Right atrium auricular region (tissue), 2 donors: ENCODE measurements at regions not wholly inside any gene's neighbourhood (a gene's known extent, or its start where the extent isn't known, plus 50 kb on each side); places are given as distances from the start of the nearest gene placed in this dataset.
"Not testable (repeated sequence)": the region's sequence is repeated elsewhere in the genome, so short reads cannot be mapped to it uniquely, and the experiment has no call there.

Experiments
- DNase-seq: peaks from one replicate; pipeline ENCODE4 v3.0.0-alpha.2; 2019; ENCODE audit warnings: low spot score
- H3K27ac ChIP-seq, 2 donors: fragments of 200-600 bp; sonication (generic); 1 replicate in 1 of 2; 2 replicates in 1 of 2; pipeline ENCODE4 v1.5.1; 2016 to 2019
- H3K27me3 ChIP-seq, 2 donors: fragments of 200-600 bp; sonication (generic); one replicate each; pipeline versions ENCODE4 v1.5.1 to v1.6.0; 2017 to 2019
- H3K36me3 ChIP-seq: fragments of 200-600 bp; sonication (generic); one replicate; pipeline ENCODE4 v1.5.1; 2016
- H3K4me1 ChIP-seq, 2 donors: fragments of 200-600 bp; sonication (generic); one replicate each; pipeline versions ENCODE4 v1.5.1 to v1.6.0; 2017 to 2019
- H3K4me3 ChIP-seq, 2 donors: fragments of 200-600 bp; sonication (generic); 1 replicate in 1 of 2; 2 replicates in 1 of 2; pipeline ENCODE4 v1.5.1; 2017 to 2019; ENCODE audit warnings: mild to moderate bottlenecking in 1 of 2, moderate library complexity in 1 of 2
- H3K9me3 ChIP-seq, 2 donors: fragments of 200-600 bp; sonication (generic); one replicate each; pipeline ENCODE4 v1.5.1; 2019
- TF ChIP-seq, protein P1 (sequence below), 2 donors: fragments of 200-600 bp; sonication (generic); IDR thresholded peaks; one replicate each; pipeline ENCODE4 v1.5.1; 2019; ENCODE audit warnings: antibody characterized with exemption in 2 of 2

GRCh38 chr11:12606597-12606996 lies 67.6 kb upstream of the TEAD1 start:
- Histone ChIP-seq H3K36me3 (no peaks in the 10 kb centered on the region), H3K27me3 (no peaks in the 10 kb centered on the region), H3K27ac (no peak overlapping the region), H3K9me3 (peaks cover 0 to 22% of the 10 kb centered on the region in 2 donors), H3K4me3 (no peak overlapping the region), H3K4me1 (no peaks in the 10 kb centered on the region)
- no peak for DNase-seq
- TF ChIP-seq, protein P1, sequence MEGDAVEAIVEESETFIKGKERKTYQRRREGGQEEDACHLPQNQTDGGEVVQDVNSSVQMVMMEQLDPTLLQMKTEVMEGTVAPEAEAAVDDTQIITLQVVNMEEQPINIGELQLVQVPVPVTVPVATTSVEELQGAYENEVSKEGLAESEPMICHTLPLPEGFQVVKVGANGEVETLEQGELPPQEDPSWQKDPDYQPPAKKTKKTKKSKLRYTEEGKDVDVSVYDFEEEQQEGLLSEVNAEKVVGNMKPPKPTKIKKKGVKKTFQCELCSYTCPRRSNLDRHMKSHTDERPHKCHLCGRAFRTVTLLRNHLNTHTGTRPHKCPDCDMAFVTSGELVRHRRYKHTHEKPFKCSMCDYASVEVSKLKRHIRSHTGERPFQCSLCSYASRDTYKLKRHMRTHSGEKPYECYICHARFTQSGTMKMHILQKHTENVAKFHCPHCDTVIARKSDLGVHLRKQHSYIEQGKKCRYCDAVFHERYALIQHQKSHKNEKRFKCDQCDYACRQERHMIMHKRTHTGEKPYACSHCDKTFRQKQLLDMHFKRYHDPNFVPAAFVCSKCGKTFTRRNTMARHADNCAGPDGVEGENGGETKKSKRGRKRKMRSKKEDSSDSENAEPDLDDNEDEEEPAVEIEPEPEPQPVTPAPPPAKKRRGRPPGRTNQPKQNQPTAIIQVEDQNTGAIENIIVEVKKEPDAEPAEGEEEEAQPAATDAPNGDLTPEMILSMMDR (IDR thresholded peaks at IDR 0.05), result no peak

DNA sequence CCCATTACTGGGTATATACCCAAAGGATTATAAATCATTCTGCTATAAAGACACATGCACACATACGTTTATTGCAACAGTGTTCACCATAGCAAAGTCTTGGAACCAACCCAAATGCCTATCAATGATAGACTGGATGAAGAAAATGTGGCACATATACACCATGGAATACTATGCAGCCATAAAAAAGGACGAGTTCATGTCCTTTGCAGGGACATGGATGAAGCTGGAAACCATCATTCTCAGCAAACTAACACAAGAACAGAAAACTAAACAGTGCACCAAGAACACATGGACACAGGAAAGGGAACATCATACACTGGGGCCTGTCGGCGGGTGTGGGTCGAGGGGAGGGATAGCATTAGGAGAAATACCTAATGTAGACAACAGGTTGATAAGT lies 65.5 kb upstream of the TEAD1 start:
- H3K27ac ChIP-seq, H3K36me3 ChIP-seq, H3K27me3 ChIP-seq, H3K4me1 ChIP-seq, DNase-seq, H3K4me3 ChIP-seq: not testable (repeated sequence)
- H3K9me3 ChIP-seq, result peaks cover 6 to 29% of the 10 kb centered on the region in 2 donors

GRCh38 chr11:12611352-12611751 lies 62.9 kb upstream of the TEAD1 start:
- Histone ChIP-seq H3K4me1 (no peaks in the 10 kb centered on the region), H3K9me3 (peaks cover 6 to 23% of the 10 kb centered on the region in 2 donors), H3K27me3 (no peaks in the 10 kb centered on the region), H3K27ac (no peak overlapping the region), H3K4me3 (no peak overlapping the region), H3K36me3 (no peaks in the 10 kb centered on the region)
- no peak for DNase-seq
- TF ChIP-seq, protein P1 (IDR thresholded peaks at IDR 0.05), result no peak

GRCh38 chr11:12617632-12618031 lies 56.6 kb upstream of the TEAD1 start:
- Histone ChIP-seq H3K4me1 (no peaks in the 10 kb centered on the region), H3K27me3 (no peaks in the 10 kb centered on the region), H3K36me3 (no peaks in the 10 kb centered on the region), H3K9me3 (no peaks in the 10 kb centered on the region), H3K4me3 (no peak overlapping the region), H3K27ac (no peak overlapping the region)
- TF ChIP-seq, protein P1 (IDR thresholded peaks at IDR 0.05), result no peak
- DNase-seq, result no peak

- no peak for DNase-seq
- H3K27me3 ChIP-seq, result no peaks in the 10 kb centered on the region
- no peak overlapping the region for H3K4me3 ChIP-seq
- H3K27ac ChIP-seq, result no peak overlapping the region
- peaks cover 0 to 8% of the 10 kb centered on the region in 2 donors for H3K9me3 ChIP-seq
- H3K4me1 ChIP-seq, result no peaks in the 10 kb centered on the region
- no peaks in the 10 kb centered on the region for H3K36me3 ChIP-seq
- TF ChIP-seq, protein P1 (IDR thresholded peaks at IDR 0.05), result no peak
Observed at GRCh38 chr11:12618743-12619540, 55.3 kb upstream of the TEAD1 start.

GRCh38 chr11:12623869-12624268 lies 50.4 kb upstream of the TEAD1 start:
- Histone ChIP-seq H3K4me1 (no peaks in the 10 kb centered on the region), H3K36me3 (no peaks in the 10 kb centered on the region), H3K9me3 (peaks cover 0 to 20% of the 10 kb centered on the region in 2 donors), H3K4me3 (no peak overlapping the region), H3K27ac (no peak overlapping the region), H3K27me3 (no peaks in the 10 kb centered on the region)
- no peak for DNase-seq
- TF ChIP-seq, protein P1 (IDR thresholded peaks at IDR 0.05), result no peak
